HCT116 (cell line): ENCODE measurements at regions not wholly inside any gene's neighbourhood (a gene's known extent, or its start where the extent isn't known, plus 50 kb on each side); places are given as distances from the start of the nearest gene placed in this dataset.

Source experiments
- ATAC-seq: fragments of 200-7000 bp; cut with Tn5 transposase; 2 replicates; pipeline ENCODE4 v1.9.1; 2020; ENCODE audit warnings: mild to moderate bottlenecking, moderate library complexity
- BruUV-seq: library from RNA; stranded (reverse); fragments of 400-500 nt; replicated peaks from 2 replicates; lab custom pipeline; 2021; lab: Mats Ljungman, UMichigan
- CTCF ChIA-PET: fragments of 300-600 bp; sonication (Branson Sonifier 250); formaldehyde crosslinking; loops from one replicate; lab custom pipeline; 2021; ENCODE audit warnings: antibody characterized with exemption; lab: Charles Lee
- POLR2A ChIA-PET: fragments of 300-600, 350-600 bp; sonication (Branson Sonifier 250); formaldehyde crosslinking; loops from one replicate; lab custom pipeline; 2021; ENCODE audit warnings: antibody characterized with exemption; lab: Charles Lee
- RAD21 ChIA-PET, 2 experiments: fragments of 300-600 bp; sonication (Branson Sonifier 250); formaldehyde crosslinking; loops; one replicate each; lab custom pipeline; 2023; ENCODE audit warnings: low total read pairs in 2 of 2; ENCODE audit not compliant: uncharacterized antibody in 2 of 2, unreplicated experiment in 2 of 2, low non-redundant PET in 1 of 2; lab: Charles Lee
- DNase-seq: peaks from one replicate; pipeline ENCODE4 v3.0.0-alpha.2; 2010; ENCODE audit warnings: low read depth, low spot score
- H2AFZ ChIP-seq: fragments of 200-600 bp; shearing (Covaris generic), sonication (generic); 2 replicates; pipeline ENCODE4 v1.6.1; 2017; ENCODE audit warnings: low read depth, mixed run types, mixed read lengths, antibody characterized with exemption, low read length; ENCODE audit not compliant: poor library complexity, severe bottlenecking
- H3K27ac ChIP-seq: 2 replicates; pipeline ENCODE4 v1.5.1; 2012; ENCODE audit warnings: low read depth, low read length
- H3K27me3 ChIP-seq: fragments of 200-600 bp; sonication (generic); 2 replicates; pipeline ENCODE4 v1.6.1; 2016; ENCODE audit warnings: mixed run types, low read length, mixed read lengths; ENCODE audit not compliant: insufficient read depth
- H3K36me3 ChIP-seq, 2 experiments: fragments of 200-500 bp in 1 of 2; fragments of 200-600 bp in 1 of 2; sonication (Bioruptor generic) in 1 of 2; sonication (generic) in 1 of 2; 2 replicates each; pipeline versions ENCODE4 v1.5.1 to v1.6.1; 2014 to 2016; ENCODE audit warnings: low read length in 2 of 2, inconsistent platforms in 1 of 2, mixed read lengths in 1 of 2, mixed run types in 1 of 2; ENCODE audit not compliant: insufficient read depth in 2 of 2, control insufficient read depth in 1 of 2
- H3K4me1 ChIP-seq, 2 experiments: fragments of 200-600 bp in 1 of 2; sonication (generic) in 1 of 2; 2 replicates each; pipeline versions ENCODE4 v1.5.1 to v1.6.1; 2012 to 2017; ENCODE audit warnings: low read length in 2 of 2, inconsistent platforms in 1 of 2, mild to moderate bottlenecking in 1 of 2, mixed read lengths in 1 of 2, mixed run types in 1 of 2, moderate library complexity in 1 of 2; ENCODE audit not compliant: insufficient read depth in 2 of 2, control insufficient read depth in 1 of 2
- H3K4me2 ChIP-seq: fragments of 200-600 bp; sonication (generic); 2 replicates; pipeline ENCODE4 v1.6.1; 2017; ENCODE audit warnings: mixed run types, low read length, mixed read lengths
- H3K4me3 ChIP-seq, 2 experiments: fragments of 200-600 bp in 1 of 2; sonication (generic) in 1 of 2; replicated peaks in 1 of 2; 2 replicates each; pipeline ENCODE4 v1.5.1; 2011 to 2016; ENCODE audit warnings: low read length in 2 of 2, control low read depth in 1 of 2, low read depth in 1 of 2, mild to moderate bottlenecking in 1 of 2, mixed read lengths in 1 of 2, mixed run types in 1 of 2
- H3K79me2 ChIP-seq: fragments of 200-600 bp; sonication (generic); 2 replicates; pipeline ENCODE4 v1.6.1; 2017; ENCODE audit warnings: mild to moderate bottlenecking, mixed run types, low read length, moderate library complexity, mixed read lengths; ENCODE audit not compliant: insufficient read depth
- H3K9ac ChIP-seq: fragments of 200-600 bp; sonication (generic); 2 replicates; pipeline ENCODE4 v1.6.1; 2016; ENCODE audit warnings: low read length, mixed read lengths
- H3K9me2 ChIP-seq: fragments of 200-600 bp; sonication (generic), shearing (Covaris generic); 2 replicates; pipeline ENCODE4 v1.6.1; 2017; ENCODE audit warnings: mixed run types, mild to moderate bottlenecking, moderate library complexity; ENCODE audit not compliant: insufficient read depth
- H3K9me3 ChIP-seq, 2 experiments: fragments of 200-500 bp in 1 of 2; fragments of 200-600 bp in 1 of 2; sonication (Bioruptor generic) in 1 of 2; sonication (generic) in 1 of 2; 2 replicates each; pipeline ENCODE4 v1.6.1; 2014 to 2017; ENCODE audit warnings: low read length in 2 of 2, mixed read lengths in 2 of 2, inconsistent platforms in 1 of 2, low read depth in 1 of 2, mild to moderate bottlenecking in 1 of 2, mixed run types in 1 of 2, moderate library complexity in 1 of 2; ENCODE audit not compliant: control insufficient read depth in 1 of 2, insufficient read depth in 1 of 2
- H4K20me1 ChIP-seq: fragments of 200-600 bp; sonication (generic), shearing (Covaris generic); 2 replicates; pipeline ENCODE4 v1.6.1; 2017; ENCODE audit warnings: mixed run types, mild to moderate bottlenecking, moderate library complexity; ENCODE audit not compliant: insufficient read depth
- FOSL1 ChIP-seq: IDR thresholded peaks from 2 replicates; pipeline ENCODE4 v1.6.1; 2012; ENCODE audit warnings: low read depth
- JUND ChIP-seq: IDR thresholded peaks from 2 replicates; pipeline ENCODE4 v1.6.1; 2012
- SIN3A ChIP-seq: IDR thresholded peaks from 2 replicates; pipeline ENCODE4 v1.6.1; 2012; ENCODE audit warnings: low read depth
- intact Hi-C: fragments of 100-400 bp; cut with micrococcal nuclease; formaldehyde crosslinking; loops from 2 replicates; pipeline ENCODE4 v1.10.0; 2022
- TF ChIP-seq, protein P1 (sequence below): IDR thresholded peaks from 2 replicates; pipeline ENCODE4 v1.6.1; 2012; ENCODE audit warnings: low read depth

DNA sequence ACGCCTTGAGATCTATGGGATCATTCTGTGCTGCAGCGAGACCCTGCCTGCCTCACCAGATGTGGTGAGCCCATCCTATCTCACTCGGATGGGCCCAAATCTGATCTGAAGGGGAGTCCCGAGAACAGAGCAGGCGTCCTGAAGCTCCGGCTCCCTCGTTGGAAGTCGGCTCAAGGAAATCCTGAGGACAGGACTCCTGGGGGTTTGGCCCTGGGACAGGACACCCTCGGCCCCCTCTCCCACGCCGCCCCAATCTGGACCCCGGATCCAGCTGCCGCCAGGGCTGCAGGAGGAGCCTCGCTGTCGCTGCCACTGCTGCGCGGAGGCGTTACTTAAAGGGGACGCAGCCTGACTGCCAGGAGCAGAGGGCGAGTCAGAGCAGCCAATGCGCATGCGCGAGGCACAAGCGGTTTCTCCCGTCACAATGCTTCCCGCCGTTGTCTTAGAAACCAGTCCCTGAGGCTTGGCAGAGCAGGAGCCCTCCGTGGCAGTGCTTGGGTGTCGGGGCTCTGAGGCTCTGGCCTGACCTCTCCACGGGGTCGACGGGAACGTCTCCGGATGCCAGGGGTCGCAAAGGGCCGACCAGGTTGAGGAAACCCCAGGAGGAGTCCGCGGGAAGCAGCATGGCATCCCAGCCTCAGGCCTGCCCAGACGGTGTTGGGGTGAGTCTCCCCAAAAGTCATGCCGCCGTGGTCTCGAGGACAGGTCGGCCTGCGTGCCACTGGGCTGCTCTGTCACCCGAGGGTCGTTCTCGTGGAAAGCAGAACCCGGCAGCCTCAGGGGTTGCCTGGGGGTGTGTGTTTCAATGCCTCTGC is 1567.8 kb upstream of the DEFB115 start:
- no peaks in the 10 kb centered on the region for H3K79me2 ChIP-seq
- ChIA-PET POLR2A (no interaction called here), RAD21 (no interaction called here)
- BruUV-seq: no TSS peak
- DNase-seq (no peak), ATAC-seq (no peak)
- no peaks in the 10 kb centered on the region for H4K20me1 ChIP-seq
- H3K4me2 ChIP-seq: no peak overlapping the region
- no peak for TF ChIP-seq SIN3A
- TF ChIP-seq, protein P1, sequence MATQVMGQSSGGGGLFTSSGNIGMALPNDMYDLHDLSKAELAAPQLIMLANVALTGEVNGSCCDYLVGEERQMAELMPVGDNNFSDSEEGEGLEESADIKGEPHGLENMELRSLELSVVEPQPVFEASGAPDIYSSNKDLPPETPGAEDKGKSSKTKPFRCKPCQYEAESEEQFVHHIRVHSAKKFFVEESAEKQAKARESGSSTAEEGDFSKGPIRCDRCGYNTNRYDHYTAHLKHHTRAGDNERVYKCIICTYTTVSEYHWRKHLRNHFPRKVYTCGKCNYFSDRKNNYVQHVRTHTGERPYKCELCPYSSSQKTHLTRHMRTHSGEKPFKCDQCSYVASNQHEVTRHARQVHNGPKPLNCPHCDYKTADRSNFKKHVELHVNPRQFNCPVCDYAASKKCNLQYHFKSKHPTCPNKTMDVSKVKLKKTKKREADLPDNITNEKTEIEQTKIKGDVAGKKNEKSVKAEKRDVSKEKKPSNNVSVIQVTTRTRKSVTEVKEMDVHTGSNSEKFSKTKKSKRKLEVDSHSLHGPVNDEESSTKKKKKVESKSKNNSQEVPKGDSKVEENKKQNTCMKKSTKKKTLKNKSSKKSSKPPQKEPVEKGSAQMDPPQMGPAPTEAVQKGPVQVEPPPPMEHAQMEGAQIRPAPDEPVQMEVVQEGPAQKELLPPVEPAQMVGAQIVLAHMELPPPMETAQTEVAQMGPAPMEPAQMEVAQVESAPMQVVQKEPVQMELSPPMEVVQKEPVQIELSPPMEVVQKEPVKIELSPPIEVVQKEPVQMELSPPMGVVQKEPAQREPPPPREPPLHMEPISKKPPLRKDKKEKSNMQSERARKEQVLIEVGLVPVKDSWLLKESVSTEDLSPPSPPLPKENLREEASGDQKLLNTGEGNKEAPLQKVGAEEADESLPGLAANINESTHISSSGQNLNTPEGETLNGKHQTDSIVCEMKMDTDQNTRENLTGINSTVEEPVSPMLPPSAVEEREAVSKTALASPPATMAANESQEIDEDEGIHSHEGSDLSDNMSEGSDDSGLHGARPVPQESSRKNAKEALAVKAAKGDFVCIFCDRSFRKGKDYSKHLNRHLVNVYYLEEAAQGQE: no peak
- no peak for TF ChIP-seq JUND
- TF ChIP-seq, all 23 proteins: peak for 0
- no peak overlapping the region for H3K4me3 ChIP-seq
- intact Hi-C loops: no loop called here
- no peak overlapping the region for H3K27ac ChIP-seq
- no peaks in the 10 kb centered on the region for H3K9me2 ChIP-seq
- H3K4me1 ChIP-seq: no peaks in the 10 kb centered on the region
- H3K36me3 ChIP-seq: no peaks in the 10 kb centered on the region
- H3K9ac ChIP-seq: no peak overlapping the region
- no peak overlapping the region for H2AFZ ChIP-seq
- no peaks in the 10 kb centered on the region for H3K9me3 ChIP-seq
- no peaks in the 10 kb centered on the region for H3K27me3 ChIP-seq
- CTCF ChIA-PET: no interaction called here

DNA sequence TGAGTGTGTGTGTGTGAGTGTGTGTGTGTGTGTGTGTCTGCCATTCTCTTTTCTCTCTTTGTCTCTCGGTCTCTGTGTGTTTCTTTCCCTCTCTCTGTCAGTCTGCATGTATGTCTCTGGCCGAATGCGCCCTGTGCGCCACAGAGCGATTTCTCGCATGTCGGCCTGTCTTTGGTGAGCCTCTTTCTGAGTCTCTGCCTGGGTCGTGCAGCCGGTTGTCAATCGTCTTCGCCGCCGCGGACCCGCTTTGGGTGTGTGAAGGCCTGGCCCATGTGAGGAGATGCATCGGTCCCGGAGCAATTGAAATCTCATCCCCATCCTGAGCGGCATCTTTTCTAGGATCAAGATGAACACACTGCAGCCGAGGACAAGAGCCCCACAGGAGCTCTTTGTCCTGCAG is 1567.2 kb upstream of the DEFB115 start:
- H3K4me3 ChIP-seq: no peak overlapping the region
- H4K20me1 ChIP-seq: no peaks in the 10 kb centered on the region
- no peaks in the 10 kb centered on the region for H3K9me3 ChIP-seq
- no TSS peak for BruUV-seq
- CTCF ChIA-PET: no interaction called here
- no peaks in the 10 kb centered on the region for H3K79me2 ChIP-seq
- H3K27me3 ChIP-seq: no peaks in the 10 kb centered on the region
- POLR2A ChIA-PET: no interaction called here
- H3K4me2 ChIP-seq: no peak overlapping the region
- DNase-seq: no peak
- no peak overlapping the region for H2AFZ ChIP-seq
- no peak for ATAC-seq
- TF ChIP-seq FOSL1: no peak
- H3K4me1 ChIP-seq: no peaks in the 10 kb centered on the region
- no peak overlapping the region for H3K27ac ChIP-seq
- H3K36me3 ChIP-seq: no peaks in the 10 kb centered on the region
- H3K9me2 ChIP-seq: no peaks in the 10 kb centered on the region
- intact Hi-C loops: no loop called here
- RAD21 ChIA-PET: no interaction called here
- no peak overlapping the region for H3K9ac ChIP-seq
